ENCODE measurements at regions not wholly inside any gene's neighbourhood (a gene's known extent, or its start where the extent isn't known, plus 50 kb on each side); places are given as distances from the start of the nearest gene placed in this dataset.
"Not testable (repeated sequence)": the region's sequence is repeated elsewhere in the genome, so short reads cannot be mapped to it uniquely, and the experiment has no call there.

DNA sequence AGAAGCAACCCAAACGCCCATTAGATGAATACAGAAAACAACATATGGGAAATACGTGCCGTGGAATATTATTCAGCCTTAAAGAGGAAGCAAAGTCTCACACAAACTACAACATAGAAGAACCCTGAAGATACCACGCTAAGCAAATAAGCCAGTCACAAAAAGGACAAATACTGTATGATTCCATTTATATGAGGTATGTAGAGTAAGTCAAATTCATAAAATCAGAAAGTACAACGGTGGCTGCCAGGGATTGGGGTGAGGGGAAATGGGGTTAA lies 54.2 kb downstream of the SIPA1L2 start:
- peaks cover 46 to 47% of the 10 kb centered on the region in 2 experiments for H3K4me1 ChIP-seq (ENCODE audit: control insufficient read depth in 1 of 2, insufficient read depth in 1 of 2, low read depth in 1 of 2, low read length in 1 of 2)
- no peak overlapping the region for H3K4me3 ChIP-seq (ENCODE audit: low read depth in 1 of 2, low read length in 1 of 2)
- no peaks in the 10 kb centered on the region for H3K9me3 ChIP-seq
- no peaks in the 10 kb centered on the region for H3K36me3 ChIP-seq
- TF ChIP-seq, protein P1, sequence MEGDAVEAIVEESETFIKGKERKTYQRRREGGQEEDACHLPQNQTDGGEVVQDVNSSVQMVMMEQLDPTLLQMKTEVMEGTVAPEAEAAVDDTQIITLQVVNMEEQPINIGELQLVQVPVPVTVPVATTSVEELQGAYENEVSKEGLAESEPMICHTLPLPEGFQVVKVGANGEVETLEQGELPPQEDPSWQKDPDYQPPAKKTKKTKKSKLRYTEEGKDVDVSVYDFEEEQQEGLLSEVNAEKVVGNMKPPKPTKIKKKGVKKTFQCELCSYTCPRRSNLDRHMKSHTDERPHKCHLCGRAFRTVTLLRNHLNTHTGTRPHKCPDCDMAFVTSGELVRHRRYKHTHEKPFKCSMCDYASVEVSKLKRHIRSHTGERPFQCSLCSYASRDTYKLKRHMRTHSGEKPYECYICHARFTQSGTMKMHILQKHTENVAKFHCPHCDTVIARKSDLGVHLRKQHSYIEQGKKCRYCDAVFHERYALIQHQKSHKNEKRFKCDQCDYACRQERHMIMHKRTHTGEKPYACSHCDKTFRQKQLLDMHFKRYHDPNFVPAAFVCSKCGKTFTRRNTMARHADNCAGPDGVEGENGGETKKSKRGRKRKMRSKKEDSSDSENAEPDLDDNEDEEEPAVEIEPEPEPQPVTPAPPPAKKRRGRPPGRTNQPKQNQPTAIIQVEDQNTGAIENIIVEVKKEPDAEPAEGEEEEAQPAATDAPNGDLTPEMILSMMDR (IDR thresholded peaks at IDR 0.05), result no peak
- no peak overlapping the region for H3K27ac ChIP-seq
- no peaks in the 10 kb centered on the region for H3K27me3 ChIP-seq

DNA sequence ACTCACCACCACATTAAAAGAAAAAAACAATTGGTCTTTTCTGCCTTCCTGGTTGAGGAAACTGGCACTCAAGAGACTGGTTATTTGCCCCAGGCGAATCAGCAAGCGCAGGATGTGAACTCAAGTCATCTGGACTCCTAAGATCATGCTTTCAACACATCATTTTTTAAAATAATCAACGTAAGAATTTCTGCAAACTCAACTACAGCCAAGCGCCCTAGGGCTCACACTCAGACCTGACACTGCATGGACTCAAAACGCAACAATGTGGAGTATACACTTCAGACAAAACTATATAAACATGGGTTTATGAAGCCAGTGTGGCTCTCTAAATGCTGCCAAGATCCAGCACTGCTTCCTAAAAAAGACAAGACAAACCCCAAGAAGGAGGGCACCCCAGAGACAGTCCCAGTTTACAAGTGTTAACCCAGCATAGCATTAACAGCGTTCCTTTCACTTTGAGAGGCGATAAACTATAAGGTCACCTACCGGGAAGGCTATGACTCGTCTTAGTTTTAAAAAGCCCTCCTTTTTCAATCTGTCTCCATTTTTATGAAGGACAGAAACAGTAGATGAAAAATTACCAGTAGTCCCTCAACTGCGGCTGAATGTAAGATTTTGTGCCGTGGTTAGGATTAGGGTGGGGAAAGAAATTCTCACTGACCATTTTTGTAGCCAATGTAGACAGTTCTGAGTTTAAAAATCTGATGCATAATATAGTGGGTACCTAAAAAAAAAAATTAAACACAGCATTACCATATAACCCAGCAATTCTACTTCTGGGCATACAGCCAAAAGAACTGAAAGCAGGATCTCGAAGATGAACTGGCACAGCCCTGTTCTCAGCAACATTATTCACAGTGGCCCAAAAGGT lies 54.8 kb downstream of the SIPA1L2 start:
- no peaks in the 10 kb centered on the region for H3K36me3 ChIP-seq
- TF ChIP-seq, protein P1 (IDR thresholded peaks at IDR 0.05), result no peak
- H3K4me3 ChIP-seq (ENCODE audit: low read depth in 1 of 2, low read length in 1 of 2), result no peak overlapping the region
- H3K4me1 ChIP-seq (ENCODE audit: control insufficient read depth in 1 of 2, insufficient read depth in 1 of 2, low read depth in 1 of 2, low read length in 1 of 2), result peaks cover 40 to 42% of the 10 kb centered on the region in 2 experiments
- H3K9me3 ChIP-seq, result no peaks in the 10 kb centered on the region
- no peaks in the 10 kb centered on the region for H3K27me3 ChIP-seq
- H3K27ac ChIP-seq, result no peak overlapping the region

DNA sequence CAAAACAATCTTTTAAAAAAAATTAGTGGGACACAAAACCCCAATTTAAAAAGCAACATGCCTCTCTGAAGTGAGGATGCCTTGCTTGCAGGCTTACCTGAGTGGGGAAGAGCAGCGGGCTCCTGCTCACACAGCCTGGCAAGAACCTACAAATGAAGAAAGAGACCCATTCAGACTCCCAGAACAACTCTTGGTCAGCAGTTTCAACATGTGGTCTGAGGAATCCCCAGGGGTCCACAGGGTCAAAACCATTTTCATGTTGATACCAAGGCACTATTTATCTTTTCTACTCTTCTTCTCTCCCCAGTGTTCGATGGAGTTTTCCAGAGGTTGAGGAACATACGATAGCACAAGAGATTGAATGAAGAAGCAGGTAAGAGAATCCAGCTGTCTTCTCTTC lies 55.9 kb downstream of the SIPA1L2 start:
- Histone ChIP-seq H3K4me1 (ENCODE audit: control insufficient read depth in 1 of 2, insufficient read depth in 1 of 2, low read depth in 1 of 2, low read length in 1 of 2) (peaks cover 29 to 31% of the 10 kb centered on the region in 2 experiments), H3K27ac (no peak overlapping the region), H3K27me3 (no peaks in the 10 kb centered on the region), H3K9me3 (no peaks in the 10 kb centered on the region), H3K4me3 (ENCODE audit: low read depth in 1 of 2, low read length in 1 of 2) (no peak overlapping the region), H3K36me3 (no peaks in the 10 kb centered on the region)
- TF ChIP-seq, protein P1 (IDR thresholded peaks at IDR 0.05), result no peak

DNA sequence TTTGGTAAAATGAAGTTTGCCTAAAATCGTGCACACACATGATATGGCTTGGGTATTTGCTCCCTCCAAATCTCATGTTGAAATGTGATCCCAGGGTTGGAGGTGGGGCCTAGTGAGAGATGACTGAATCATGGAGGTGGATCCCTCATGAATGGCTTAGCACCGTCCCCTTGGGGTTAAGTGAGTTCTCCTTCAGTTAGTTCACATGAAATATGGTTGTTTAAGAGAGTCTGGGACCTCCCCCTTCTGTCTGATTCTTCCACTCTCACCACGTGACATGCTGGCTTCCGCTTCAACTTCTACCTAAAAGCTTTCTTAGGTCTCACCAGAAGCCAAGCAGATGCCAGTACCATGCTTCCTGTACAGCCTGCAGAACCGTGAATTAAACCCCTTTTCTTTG lies 58.4 kb downstream of the SIPA1L2 start:
- Histone ChIP-seq H3K9me3 (no peaks in the 10 kb centered on the region), H3K4me1 (ENCODE audit: control insufficient read depth in 1 of 2, insufficient read depth in 1 of 2, low read depth in 1 of 2, low read length in 1 of 2) (peaks cover 4 to 6% of the 10 kb centered on the region in 2 experiments), H3K27me3 (no peaks in the 10 kb centered on the region), H3K27ac (no peak overlapping the region), H3K4me3 (ENCODE audit: low read depth in 1 of 2, low read length in 1 of 2) (no peak overlapping the region), H3K36me3 (no peaks in the 10 kb centered on the region)
- TF ChIP-seq, protein P1 (IDR thresholded peaks at IDR 0.05), result no peak

DNA sequence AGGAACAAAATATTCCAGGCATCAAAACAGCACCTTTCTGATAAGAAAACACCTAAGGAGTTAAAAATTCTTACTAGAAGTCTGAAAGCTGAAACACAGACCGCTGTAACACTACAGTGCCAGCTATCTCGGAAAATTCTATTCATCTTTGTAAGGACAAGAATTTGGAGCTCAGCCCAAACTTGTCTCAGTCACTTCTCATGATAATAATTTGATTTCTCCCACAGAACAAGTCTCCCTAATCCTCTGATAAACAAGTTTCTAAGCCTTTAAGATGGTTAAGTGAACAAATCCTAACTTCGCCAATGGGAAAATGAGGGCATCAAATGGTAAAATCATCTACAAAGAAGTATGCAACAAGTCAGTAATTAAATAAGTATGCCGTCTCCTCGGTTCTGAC lies 59.9 kb downstream of the SIPA1L2 start:
- TF ChIP-seq, protein P1 (IDR thresholded peaks at IDR 0.05), result no peak
- no peaks in the 10 kb centered on the region for H3K36me3 ChIP-seq
- H3K4me1 ChIP-seq (ENCODE audit: control insufficient read depth in 1 of 2, insufficient read depth in 1 of 2, low read depth in 1 of 2, low read length in 1 of 2), result no peaks in the 10 kb centered on the region

DNA sequence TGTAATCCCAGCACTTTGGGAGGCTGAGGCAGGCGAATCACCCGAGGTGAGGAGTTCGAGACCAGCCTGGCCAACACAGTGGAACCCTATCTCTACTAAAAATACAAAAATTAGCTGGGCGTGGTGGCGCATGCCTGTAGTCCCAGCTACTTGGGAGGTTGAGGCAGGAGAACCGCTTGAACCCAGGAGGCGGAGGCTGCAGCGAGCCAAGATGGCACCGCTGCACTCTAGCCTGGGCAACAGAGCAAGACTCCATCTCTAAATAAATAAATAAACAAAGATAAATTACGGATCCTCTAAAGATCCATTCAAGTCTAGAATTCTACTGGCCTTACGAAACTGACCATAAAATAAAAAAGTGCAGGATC lies 60.4 kb downstream of the SIPA1L2 start:
- H3K36me3 ChIP-seq; H3K9me3 ChIP-seq; H3K4me1 ChIP-seq (ENCODE audit: control insufficient read depth in 1 of 2, insufficient read depth in 1 of 2, low read depth in 1 of 2, low read length in 1 of 2); H3K27ac ChIP-seq; H3K4me3 ChIP-seq (ENCODE audit: low read depth in 1 of 2, low read length in 1 of 2); H3K27me3 ChIP-seq: not testable (repeated sequence)

More for the DNA sequence above, 59.9 kb downstream of the SIPA1L2 start:
- H3K4me3 ChIP-seq (ENCODE audit: low read depth in 1 of 2, low read length in 1 of 2), result no peak overlapping the region
- no peaks in the 10 kb centered on the region for H3K27me3 ChIP-seq
- no peak overlapping the region for H3K27ac ChIP-seq
- H3K9me3 ChIP-seq, result no peaks in the 10 kb centered on the region
